ENCODE measurements at regions not wholly inside any gene's neighbourhood (a gene's known extent, or its start where the extent isn't known, plus 50 kb on each side); places are given as distances from the start of the nearest gene placed in this dataset.

GRCh38 chr20:17858450-17859001, 110.1 kb downstream of the SNX5 start:
- DNase-seq (ENCODE audit: low read depth in 4 of 4, low spot score in 1 of 4): no peak

- DNase-seq (ENCODE audit: low read depth in 4 of 4, low spot score in 1 of 4): no peak
Measured at GRCh38 chr20:17857639-17858449, 110.8 kb downstream of the SNX5 start.

GRCh38 chr20:17856837-17857605, 111.6 kb downstream of the SNX5 start:
- DNase-seq (ENCODE audit: low read depth in 4 of 4, low spot score in 1 of 4): no peak

GRCh38 chr20:17856024-17856564, 112.5 kb downstream of the SNX5 start:
- DNase-seq (ENCODE audit: low read depth in 4 of 4, low spot score in 1 of 4): no peak

GRCh38 chr20:17854307-17854903, 114.2 kb downstream of the SNX5 start:
- no peak for DNase-seq (ENCODE audit: low read depth in 4 of 4, low spot score in 1 of 4)

GRCh38 chr20:17852323-17852722, 116.3 kb downstream of the SNX5 start:
- no peak for DNase-seq (ENCODE audit: low read depth in 4 of 4, low spot score in 1 of 4)

- no peak for DNase-seq (ENCODE audit: low read depth in 4 of 4, low spot score in 1 of 4)
Measured at GRCh38 chr20:17850684-17851026, 117.9 kb downstream of the SNX5 start.

- no peak for DNase-seq (ENCODE audit: low read depth in 4 of 4, low spot score in 1 of 4)
Measured at GRCh38 chr20:17849901-17850683, 118.5 kb downstream of the SNX5 start.

GRCh38 chr20:17849138-17849900, 119.3 kb downstream of the SNX5 start:
- DNase-seq (ENCODE audit: low read depth in 4 of 4, low spot score in 1 of 4): no peak

GRCh38 chr20:17848249-17849048, 120.1 kb downstream of the SNX5 start:
- no peak for DNase-seq (ENCODE audit: low read depth in 4 of 4, low spot score in 1 of 4)

- DNase-seq (ENCODE audit: low read depth in 4 of 4, low spot score in 1 of 4): no peak
Measured at GRCh38 chr20:17845701-17846475, 122.7 kb downstream of the SNX5 start.

GRCh38 chr20:17844549-17845298, 123.9 kb downstream of the SNX5 start:
- DNase-seq (ENCODE audit: low read depth in 4 of 4, low spot score in 1 of 4): no peak

GRCh38 chr20:17844133-17844429, 124.5 kb downstream of the SNX5 start:
- no peak for DNase-seq (ENCODE audit: low read depth in 4 of 4, low spot score in 1 of 4)

GRCh38 chr20:17843246-17844132, 125.1 kb downstream of the SNX5 start:
- DNase-seq (ENCODE audit: low read depth in 4 of 4, low spot score in 1 of 4): no peak

GRCh38 chr20:17841751-17842215, 126.8 kb downstream of the SNX5 start:
- no peak for DNase-seq (ENCODE audit: low read depth in 4 of 4, low spot score in 1 of 4)

GRCh38 chr20:17840423-17840822, 128.2 kb downstream of the SNX5 start:
- DNase-seq (ENCODE audit: low read depth in 4 of 4, low spot score in 1 of 4): no peak

- no peak for DNase-seq (ENCODE audit: low read depth in 4 of 4, low spot score in 1 of 4)
Measured at GRCh38 chr20:17838921-17839320, 129.7 kb downstream of the SNX5 start.

Measured in stimulated activated CD4-positive, alpha-beta T cell treated with anti-CD3 and anti-CD28 coated beads, Interleukin-1b, Interleukin-23, amount 100 ng/mL, for 24 hours (primary cell).